Brain microvascular endothelial cell (primary cell): ENCODE measurements at regions not wholly inside any gene's neighbourhood (a gene's known extent, or its start where the extent isn't known, plus 50 kb on each side); places are given as distances from the start of the nearest gene placed in this dataset.

Source experiments
- DNase-seq: peaks from one replicate; pipeline ENCODE4 v3.0.0-alpha.2; 2020
- H3K27ac ChIP-seq: fragments of 250-450 bp; sonication (Bioruptor Pico); 2 replicates; pipeline ENCODE4 v1.5.1; 2020; ENCODE audit warnings: mild to moderate bottlenecking, moderate library complexity
- H3K27me3 ChIP-seq: fragments of 250-450 bp; sonication (Bioruptor Pico); replicated peaks from 2 replicates; pipeline ENCODE4 v1.5.1; 2020; ENCODE audit warnings: mild to moderate bottlenecking
- H3K36me3 ChIP-seq: fragments of 250-450 bp; sonication (Bioruptor Pico); replicated peaks from 2 replicates; pipeline ENCODE4 v1.5.1; 2020; ENCODE audit warnings: mild to moderate bottlenecking
- H3K4me3 ChIP-seq: 2 replicates; pipeline ENCODE4 v1.5.1; 2011; ENCODE audit warnings: low read depth, mild to moderate bottlenecking, control low read depth, low read length, moderate library complexity
- CTCF ChIP-seq: IDR thresholded peaks from 2 replicates; pipeline ENCODE4 v1.5.1; 2011; ENCODE audit warnings: low read depth, mild to moderate bottlenecking, moderate library complexity, low read length, control low read depth, inconsistent platforms; ENCODE audit errors: missing control alignments
- in situ Hi-C: cut with HindIII; loops from 2 replicates; pipeline ENCODE4 v1.10.0; 2017; ENCODE audit warnings: low sequenced_read_pairs, low pct_ligation_motif_present

GRCh38 chr1:38117444-38117887, 70.9 kb upstream of the POU3F1 start:
- in situ Hi-C loops: no loop called here
- Histone ChIP-seq H3K36me3 (no peaks in the 10 kb centered on the region), H3K27me3 (no peaks in the 10 kb centered on the region), H3K4me3 (no peak overlapping the region), H3K27ac (no peak overlapping the region)
- TF ChIP-seq CTCF: no peak
- no peak for DNase-seq

- in situ Hi-C loops: no loop called here
- no peak for DNase-seq
- H3K4me3 ChIP-seq: no peak overlapping the region
- no peaks in the 10 kb centered on the region for H3K27me3 ChIP-seq
- no peaks in the 10 kb centered on the region for H3K36me3 ChIP-seq
- H3K27ac ChIP-seq: no peak overlapping the region
- no peak for TF ChIP-seq CTCF
These were observed 69.1 kb upstream of the POU3F1 start for GRCh38 chr1:38115682-38116202.

GRCh38 chr1:38115226-38115625, 68.6 kb upstream of the POU3F1 start:
- H3K27ac ChIP-seq: no peak overlapping the region
- TF ChIP-seq CTCF: no peak
- DNase-seq: no peak
- H3K36me3 ChIP-seq: no peaks in the 10 kb centered on the region
- in situ Hi-C loops: no loop called here
- H3K27me3 ChIP-seq: no peaks in the 10 kb centered on the region
- H3K4me3 ChIP-seq: no peak overlapping the region

GRCh38 chr1:38114241-38115026, 67.8 kb upstream of the POU3F1 start:
- in situ Hi-C loops: no loop called here
- H3K36me3 ChIP-seq: no peaks in the 10 kb centered on the region
- no peak overlapping the region for H3K27ac ChIP-seq
- H3K27me3 ChIP-seq: no peaks in the 10 kb centered on the region
- TF ChIP-seq CTCF: no peak
- DNase-seq: no peak
- no peak overlapping the region for H3K4me3 ChIP-seq

GRCh38 chr1:38113159-38113666, 66.6 kb upstream of the POU3F1 start:
- H3K36me3 ChIP-seq: no peaks in the 10 kb centered on the region
- H3K27ac ChIP-seq: no peak overlapping the region
- DNase-seq: no peak
- no peak overlapping the region for H3K4me3 ChIP-seq
- no peaks in the 10 kb centered on the region for H3K27me3 ChIP-seq
- no peak for TF ChIP-seq CTCF
- in situ Hi-C loops: no loop called here

- in situ Hi-C loops: no loop called here
- Histone ChIP-seq H3K36me3 (no peaks in the 10 kb centered on the region), H3K4me3 (no peak overlapping the region), H3K27me3 (no peaks in the 10 kb centered on the region), H3K27ac (no peak overlapping the region)
- no peak for TF ChIP-seq CTCF
- DNase-seq: no peak
These were observed 65.0 kb upstream of the POU3F1 start for GRCh38 chr1:38111589-38111988.
